ENCODE measurements at regions not wholly inside any gene's neighbourhood (a gene's known extent, or its start where the extent isn't known, plus 50 kb on each side); places are given as distances from the start of the nearest gene placed in this dataset.

- DNase-seq, result no peak
These were observed 186.9 kb upstream of the STARD13 start for GRCh38 chr13:33472446-33472845.

GRCh38 chr13:33479105-33479504, 193.6 kb upstream of the STARD13 start:
- DNase-seq, result no peak

GRCh38 chr13:33480561-33480960, 195.0 kb upstream of the STARD13 start:
- no peak for DNase-seq

GRCh38 chr13:33483471-33483870, 197.9 kb upstream of the STARD13 start:
- DNase-seq, result no peak

- no peak for DNase-seq
These were observed 199.7 kb upstream of the STARD13 start for GRCh38 chr13:33485247-33485646.

GRCh38 chr13:33487575-33488243, 202.2 kb upstream of the STARD13 start:
- peak; percentile 2 for DNase-seq

- DNase-seq, result no peak
These were observed 204.0 kb upstream of the STARD13 start for GRCh38 chr13:33489563-33489962.

- DNase-seq, result no peak
These were observed 205.1 kb upstream of the STARD13 start for GRCh38 chr13:33490461-33491327.

- DNase-seq, result no peak
These were observed 208.3 kb upstream of the STARD13 start for GRCh38 chr13:33493672-33494365.

- no peak for DNase-seq
These were observed 209.1 kb upstream of the STARD13 start for GRCh38 chr13:33494596-33495204.

- no peak for DNase-seq
These were observed 210.8 kb upstream of the STARD13 start for GRCh38 chr13:33496336-33496735.

GRCh38 chr13:33497146-33497845, 211.7 kb upstream of the STARD13 start:
- no peak for DNase-seq

- no peak for DNase-seq
These were observed 222.5 kb upstream of the STARD13 start for GRCh38 chr13:33508060-33508459.

- no peak for DNase-seq
These were observed 224.2 kb upstream of the STARD13 start for GRCh38 chr13:33509642-33510229.

GRCh38 chr13:33510350-33510970, 224.9 kb upstream of the STARD13 start:
- DNase-seq, result no peak

GRCh38 chr13:33512880-33513554, 227.5 kb upstream of the STARD13 start:
- no peak for DNase-seq

- no peak for DNase-seq
These were observed 228.8 kb upstream of the STARD13 start for GRCh38 chr13:33514362-33514761.

GRCh38 chr13:33515146-33515545, 229.6 kb upstream of the STARD13 start:
- DNase-seq, result no peak

- DNase-seq, result no peak
These were observed 232.9 kb upstream of the STARD13 start for GRCh38 chr13:33518452-33518851.

- no peak for DNase-seq
These were observed 234.3 kb upstream of the STARD13 start for GRCh38 chr13:33519561-33520467.
